ENCODE measurements at regions not wholly inside any gene's neighbourhood (a gene's known extent, or its start where the extent isn't known, plus 50 kb on each side); places are given as distances from the start of the nearest gene placed in this dataset.

DNA sequence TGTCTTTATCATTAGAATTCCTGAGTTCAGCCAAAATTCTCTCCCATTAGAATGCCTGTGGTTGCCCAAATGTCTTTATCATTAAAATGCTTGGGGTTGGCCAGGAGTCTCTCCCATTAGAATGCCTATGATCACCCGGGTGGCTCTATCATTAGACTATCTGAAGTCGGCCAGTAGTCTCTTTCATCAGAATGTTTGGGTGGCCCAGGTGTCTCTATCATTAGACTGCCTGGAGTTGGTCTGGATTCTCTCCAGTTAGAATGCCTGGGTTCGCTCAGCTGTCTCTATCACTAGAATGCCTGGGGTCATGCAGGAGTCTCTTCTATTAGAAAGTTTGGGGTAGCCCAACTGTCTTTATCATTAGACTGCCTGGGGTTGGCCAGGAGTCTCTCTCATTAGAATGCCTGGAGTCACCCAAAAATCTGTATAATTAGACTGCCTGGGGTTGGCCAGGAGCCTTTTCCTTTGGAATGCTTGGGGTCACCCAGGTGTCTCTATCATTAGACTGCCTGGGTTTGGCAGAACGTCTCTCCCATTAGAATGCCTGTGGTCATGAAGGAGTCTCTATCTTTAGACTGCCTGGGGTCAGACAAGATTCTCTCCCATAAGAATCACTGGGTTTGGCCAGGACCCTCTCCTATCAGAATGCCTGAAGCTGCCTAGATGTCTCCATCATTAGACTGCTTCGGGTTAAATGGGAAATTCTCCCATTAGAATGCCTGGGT lies 1478.3 kb downstream of the UQCRFS1 start:
- no peak for TF ChIP-seq POLR2A (IDR thresholded peaks at IDR 0.05)
- TF ChIP-seq, protein P1, sequence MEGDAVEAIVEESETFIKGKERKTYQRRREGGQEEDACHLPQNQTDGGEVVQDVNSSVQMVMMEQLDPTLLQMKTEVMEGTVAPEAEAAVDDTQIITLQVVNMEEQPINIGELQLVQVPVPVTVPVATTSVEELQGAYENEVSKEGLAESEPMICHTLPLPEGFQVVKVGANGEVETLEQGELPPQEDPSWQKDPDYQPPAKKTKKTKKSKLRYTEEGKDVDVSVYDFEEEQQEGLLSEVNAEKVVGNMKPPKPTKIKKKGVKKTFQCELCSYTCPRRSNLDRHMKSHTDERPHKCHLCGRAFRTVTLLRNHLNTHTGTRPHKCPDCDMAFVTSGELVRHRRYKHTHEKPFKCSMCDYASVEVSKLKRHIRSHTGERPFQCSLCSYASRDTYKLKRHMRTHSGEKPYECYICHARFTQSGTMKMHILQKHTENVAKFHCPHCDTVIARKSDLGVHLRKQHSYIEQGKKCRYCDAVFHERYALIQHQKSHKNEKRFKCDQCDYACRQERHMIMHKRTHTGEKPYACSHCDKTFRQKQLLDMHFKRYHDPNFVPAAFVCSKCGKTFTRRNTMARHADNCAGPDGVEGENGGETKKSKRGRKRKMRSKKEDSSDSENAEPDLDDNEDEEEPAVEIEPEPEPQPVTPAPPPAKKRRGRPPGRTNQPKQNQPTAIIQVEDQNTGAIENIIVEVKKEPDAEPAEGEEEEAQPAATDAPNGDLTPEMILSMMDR (IDR thresholded peaks at IDR 0.05) = no peak
- TF ChIP-seq POLR2AphosphoS5 (IDR thresholded peaks at IDR 0.05; ENCODE audit: insufficient read depth in 1 of 2, low read depth in 1 of 2) = no peak

Measured in vagina (tissue), 2 donors.